Suprapubic skin (tissue), 4 donors: ENCODE measurements at regions not wholly inside any gene's neighbourhood (a gene's known extent, or its start where the extent isn't known, plus 50 kb on each side); places are given as distances from the start of the nearest gene placed in this dataset.

Source experiments
- DNase-seq, 2 donors: peaks; one replicate each; pipeline ENCODE4 v3.0.0-alpha.2; 2019; ENCODE audit warnings: low spot score in 2 of 2
- H3K27ac ChIP-seq: fragments of 200-600 bp; sonication (generic); one replicate; pipeline ENCODE4 v1.5.1; 2019
- H3K27me3 ChIP-seq: fragments of 200-600 bp; sonication (generic); one replicate; pipeline ENCODE4 v1.5.1; 2019
- H3K36me3 ChIP-seq: fragments of 200-600 bp; sonication (generic); one replicate; pipeline ENCODE4 v1.5.1; 2019
- H3K4me1 ChIP-seq: fragments of 200-600 bp; sonication (generic); one replicate; pipeline ENCODE4 v1.5.1; 2019
- H3K4me3 ChIP-seq: fragments of 200-600 bp; sonication (generic); one replicate; pipeline ENCODE4 v1.5.1; 2019; ENCODE audit warnings: mild to moderate bottlenecking
- H3K9me3 ChIP-seq: fragments of 200-600 bp; sonication (generic); one replicate; pipeline ENCODE4 v1.5.1; 2019
- CTCF ChIP-seq, 2 donors: fragments of 200-600 bp in 1 of 2; fragments of 450-650 bp in 1 of 2; sonication (generic) in 1 of 2; IDR thresholded peaks; one replicate each; pipeline ENCODE4 v1.5.1; 2016 to 2019; ENCODE audit warnings: antibody characterized with exemption in 2 of 2, mild to moderate bottlenecking in 1 of 2, moderate library complexity in 1 of 2
- EP300 ChIP-seq: sonication (generic); formaldehyde crosslinking; IDR thresholded peaks from one replicate; pipeline ENCODE4 v1.6.1; 2017; ENCODE audit warnings: antibody characterized with exemption
- POLR2A ChIP-seq, 2 donors: fragments of 450-650 bp; IDR thresholded peaks; one replicate each; pipeline ENCODE4 v1.6.1; 2017; ENCODE audit warnings: antibody characterized with exemption in 2 of 2, mild to moderate bottlenecking in 2 of 2, moderate library complexity in 2 of 2
- POLR2AphosphoS5 ChIP-seq, 3 donors: sonication (generic); formaldehyde crosslinking; IDR thresholded peaks; one replicate each; pipeline ENCODE4 v1.6.1; 2017; ENCODE audit warnings: antibody characterized with exemption in 3 of 3
- WGBS: methylation state at CpG from one replicate; pipeline ENCODE4 v1.1.5; 2018; 5-methylcytosine and 5-hydroxymethylcytosine counted together

GRCh38 chr13:40023595-40024203, 368.2 kb downstream of the COG6 start:
- TF ChIP-seq CTCF (IDR thresholded peaks at IDR 0.05) (no peak), POLR2A (IDR thresholded peaks at IDR 0.05) (no peak), EP300 (no peak), POLR2AphosphoS5 (IDR thresholded peaks at IDR 0.05) (no peak)

GRCh38 chr13:40024204-40024966, 368.9 kb downstream of the COG6 start:
- Histone ChIP-seq H3K9me3 (peaks cover 6% of the 10 kb centered on the region), H3K27ac (no peak overlapping the region), H3K4me3 (no peak overlapping the region), H3K36me3 (no peaks in the 10 kb centered on the region), H3K4me1 (no peaks in the 10 kb centered on the region), H3K27me3 (no peaks in the 10 kb centered on the region)
- no peak for DNase-seq
- TF ChIP-seq EP300, result no peak
- 76% methylated on average over 3 of the region's 3 CpGs for WGBS

More at GRCh38 chr13:40023595-40024203, 368.2 kb downstream of the COG6 start:
- no peak for DNase-seq
- Histone ChIP-seq H3K27me3 (no peaks in the 10 kb centered on the region), H3K27ac (no peak overlapping the region), H3K36me3 (no peaks in the 10 kb centered on the region), H3K4me1 (no peaks in the 10 kb centered on the region), H3K9me3 (peaks cover 6% of the 10 kb centered on the region), H3K4me3 (no peak overlapping the region)
- 71% methylated on average over 3 of the region's 3 CpGs for WGBS

GRCh38 chr13:40024967-40025714, 369.7 kb downstream of the COG6 start:
- 75% methylated on average over 4 of the region's 4 CpGs for WGBS
- Histone ChIP-seq H3K27me3 (no peaks in the 10 kb centered on the region), H3K4me3 (no peak overlapping the region), H3K27ac (no peak overlapping the region), H3K36me3 (no peaks in the 10 kb centered on the region), H3K4me1 (no peaks in the 10 kb centered on the region), H3K9me3 (peaks cover 6% of the 10 kb centered on the region)
- no peak for DNase-seq
- no peak for TF ChIP-seq EP300
- no peak for TF ChIP-seq CTCF (IDR thresholded peaks at IDR 0.05)
- no peak for TF ChIP-seq POLR2AphosphoS5 (IDR thresholded peaks at IDR 0.05)
- TF ChIP-seq POLR2A (IDR thresholded peaks at IDR 0.05), result no peak

GRCh38 chr13:40026174-40026585, 370.7 kb downstream of the COG6 start:
- H3K4me3 ChIP-seq, result no peak overlapping the region
- H3K36me3 ChIP-seq, result no peaks in the 10 kb centered on the region
- no peaks in the 10 kb centered on the region for H3K4me1 ChIP-seq
- DNase-seq, result no peak
- H3K9me3 ChIP-seq, result peaks cover 6% of the 10 kb centered on the region
- TF ChIP-seq POLR2AphosphoS5 (IDR thresholded peaks at IDR 0.05), result no peak
- no peak for TF ChIP-seq POLR2A (IDR thresholded peaks at IDR 0.05)
- TF ChIP-seq EP300, result no peak
- TF ChIP-seq CTCF (IDR thresholded peaks at IDR 0.05), result no peak
- H3K27me3 ChIP-seq, result no peaks in the 10 kb centered on the region
- WGBS, result 90% methylated on average over 5 of the region's 5 CpGs
- no peak overlapping the region for H3K27ac ChIP-seq

GRCh38 chr13:40026741-40027140, 371.3 kb downstream of the COG6 start:
- DNase-seq, result no peak
- Histone ChIP-seq H3K9me3 (peaks cover 6% of the 10 kb centered on the region), H3K4me1 (no peaks in the 10 kb centered on the region), H3K36me3 (no peaks in the 10 kb centered on the region), H3K27me3 (no peaks in the 10 kb centered on the region), H3K27ac (no peak overlapping the region), H3K4me3 (no peak overlapping the region)
- TF ChIP-seq EP300 (no peak), POLR2A (IDR thresholded peaks at IDR 0.05) (no peak), CTCF (IDR thresholded peaks at IDR 0.05) (no peak), POLR2AphosphoS5 (IDR thresholded peaks at IDR 0.05) (no peak)
- WGBS, result 78% methylated on average over 4 of the region's 4 CpGs
